Germinal center (tissue), 1 donor: ENCODE measurements at regions not wholly inside any gene's neighbourhood (a gene's known extent, or its start where the extent isn't known, plus 50 kb on each side); places are given as distances from the start of the nearest gene placed in this dataset.

ENCODE experiments used
- DNase-seq: peaks from one replicate; pipeline ENCODE4 v3.0.0; 2012; ENCODE audit warnings: mixed read lengths, low spot score

- DNase-seq = no peak
These were observed 544.1 kb downstream of the TUSC7 start for GRCh38 chr3:117253636-117254035.

GRCh38 chr3:117254985-117255384, 545.4 kb downstream of the TUSC7 start:
- DNase-seq = no peak

GRCh38 chr3:117255736-117256135, 546.2 kb downstream of the TUSC7 start:
- no peak for DNase-seq

- no peak for DNase-seq
These were observed 552.4 kb downstream of the TUSC7 start for GRCh38 chr3:117261983-117262421.

GRCh38 chr3:117263270-117263669, 553.7 kb downstream of the TUSC7 start:
- DNase-seq = no peak

- DNase-seq = no peak
These were observed 554.2 kb downstream of the TUSC7 start for GRCh38 chr3:117263745-117264144.

GRCh38 chr3:117264204-117264994, 554.8 kb downstream of the TUSC7 start:
- DNase-seq = no peak

GRCh38 chr3:117266806-117267205, 557.2 kb downstream of the TUSC7 start:
- DNase-seq = no peak

GRCh38 chr3:117268318-117268717, 558.7 kb downstream of the TUSC7 start:
- no peak for DNase-seq

- no peak for DNase-seq
These were observed 562.7 kb downstream of the TUSC7 start for GRCh38 chr3:117272274-117272673.

- DNase-seq = no peak
These were observed 563.4 kb downstream of the TUSC7 start for GRCh38 chr3:117272876-117273523.

GRCh38 chr3:117277816-117278215, 568.2 kb downstream of the TUSC7 start:
- no peak for DNase-seq

GRCh38 chr3:117278424-117279190, 569.0 kb downstream of the TUSC7 start:
- DNase-seq = no peak

- DNase-seq = no peak
These were observed 571.8 kb downstream of the TUSC7 start for GRCh38 chr3:117281371-117281770.

GRCh38 chr3:117282566-117282965, 573.0 kb downstream of the TUSC7 start:
- DNase-seq = no peak

- DNase-seq = no peak
These were observed 576.2 kb downstream of the TUSC7 start for GRCh38 chr3:117285737-117286136.

- DNase-seq = no peak
These were observed 576.9 kb downstream of the TUSC7 start for GRCh38 chr3:117286488-117286887.

GRCh38 chr3:117287602-117288001, 578.0 kb downstream of the TUSC7 start:
- DNase-seq = no peak

GRCh38 chr3:117291476-117291875, 581.9 kb downstream of the TUSC7 start:
- no peak for DNase-seq

- DNase-seq = no peak
These were observed 587.5 kb downstream of the TUSC7 start for GRCh38 chr3:117297065-117297464.

GRCh38 chr3:117297541-117297940, 588.0 kb downstream of the TUSC7 start:
- DNase-seq = no peak

- DNase-seq = no peak
These were observed 588.7 kb downstream of the TUSC7 start for GRCh38 chr3:117298273-117298672.

GRCh38 chr3:117302428-117302827, 592.8 kb downstream of the TUSC7 start:
- DNase-seq = no peak
